ENCODE measurements at regions not wholly inside any gene's neighbourhood (a gene's known extent, or its start where the extent isn't known, plus 50 kb on each side); places are given as distances from the start of the nearest gene placed in this dataset.
A peak's percentile ranks its signal among the peaks of the same experiment; 100 is the strongest.

GRCh38 chr16:13291591-13292333 is 390.4 kb downstream of the SHISA9 start:
- H3K27ac ChIP-seq (ENCODE audit: low read length) = no peak overlapping the region
- H3K4me1 ChIP-seq (ENCODE audit: insufficient read depth, low read length) = no peaks in the 10 kb centered on the region
- ATAC-seq (ENCODE audit: insufficient read depth, low read depth) = no peak
- no peaks in the 10 kb centered on the region for H3K36me3 ChIP-seq (ENCODE audit: insufficient read depth, low read length)
- H3K4me3 ChIP-seq (ENCODE audit: low read depth in 1 of 2, low read length in 2 of 2) = no peak overlapping the region
- no peak overlapping the region for H3K4me2 ChIP-seq (ENCODE audit: insufficient read depth, low read length)
- H3K9ac ChIP-seq (ENCODE audit: low read depth, low read length) = no peak overlapping the region
- H3K9me3 ChIP-seq (ENCODE audit: insufficient read depth, low read length, severe bottlenecking) = no peaks in the 10 kb centered on the region
- no peaks in the 10 kb centered on the region for H4K20me1 ChIP-seq (ENCODE audit: insufficient read depth, low read length)
- no peak for TF ChIP-seq EZH2 (IDR thresholded peaks at IDR 0.05; ENCODE audit: borderline replicate concordance, low read depth, low read length, severe bottlenecking)
- TF ChIP-seq CTCF (IDR thresholded peaks at IDR 0.05; ENCODE audit: borderline replicate concordance, extremely low read depth, low read length, poor library complexity, severe bottlenecking) = no peak
- no peaks in the 10 kb centered on the region for H3K27me3 ChIP-seq (ENCODE audit: insufficient read depth, low read length, poor library complexity)
- H2AFZ ChIP-seq (ENCODE audit: low read depth, low read length) = no peak overlapping the region
- no peaks in the 10 kb centered on the region for H3K79me2 ChIP-seq (ENCODE audit: insufficient read depth, low read length)
- DNase-seq = peak; percentile 24

- Histone ChIP-seq H3K36me3 (ENCODE audit: insufficient read depth, low read length) (no peaks in the 10 kb centered on the region), H3K4me1 (ENCODE audit: insufficient read depth, low read length) (peaks cover 11% of the 10 kb centered on the region; the same call in 1 of the 2 replicates), H3K4me2 (ENCODE audit: insufficient read depth, low read length) (no peak overlapping the region), H3K79me2 (ENCODE audit: insufficient read depth, low read length) (no peaks in the 10 kb centered on the region), H3K27me3 (ENCODE audit: insufficient read depth, low read length, poor library complexity) (no peaks in the 10 kb centered on the region), H3K27ac (ENCODE audit: low read length) (no peak overlapping the region), H3K4me3 (ENCODE audit: low read depth in 1 of 2, low read length in 2 of 2) (no peak overlapping the region), H3K9me3 (ENCODE audit: insufficient read depth, low read length, severe bottlenecking) (no peaks in the 10 kb centered on the region), H2AFZ (ENCODE audit: low read depth, low read length) (no peak overlapping the region), H4K20me1 (ENCODE audit: insufficient read depth, low read length) (no peaks in the 10 kb centered on the region), H3K9ac (ENCODE audit: low read depth, low read length) (no peak overlapping the region)
- ATAC-seq (ENCODE audit: insufficient read depth, low read depth) = no peak
- TF ChIP-seq EZH2 (IDR thresholded peaks at IDR 0.05; ENCODE audit: borderline replicate concordance, low read depth, low read length, severe bottlenecking) (no peak), CTCF (IDR thresholded peaks at IDR 0.05; ENCODE audit: borderline replicate concordance, extremely low read depth, low read length, poor library complexity, severe bottlenecking) (no peak)
- no peak for DNase-seq
These were observed 394.8 kb downstream of the SHISA9 start for GRCh38 chr16:13296206-13296605.

GRCh38 chr16:13298666-13299065 is 397.3 kb downstream of the SHISA9 start:
- ATAC-seq (ENCODE audit: insufficient read depth, low read depth) = no peak
- H4K20me1 ChIP-seq (ENCODE audit: insufficient read depth, low read length) = no peaks in the 10 kb centered on the region
- TF ChIP-seq CTCF (IDR thresholded peaks at IDR 0.05; ENCODE audit: borderline replicate concordance, extremely low read depth, low read length, poor library complexity, severe bottlenecking) (no peak), EZH2 (IDR thresholded peaks at IDR 0.05; ENCODE audit: borderline replicate concordance, low read depth, low read length, severe bottlenecking) (no peak)

More at GRCh38 chr16:13298666-13299065, 397.3 kb downstream of the SHISA9 start:
- peaks cover 11% of the 10 kb centered on the region; the same call in 1 of the 2 replicates for H3K4me1 ChIP-seq (ENCODE audit: insufficient read depth, low read length)
- no peaks in the 10 kb centered on the region for H3K79me2 ChIP-seq (ENCODE audit: insufficient read depth, low read length)
- H3K9ac ChIP-seq (ENCODE audit: low read depth, low read length) = no peak overlapping the region
- no peak overlapping the region for H3K4me2 ChIP-seq (ENCODE audit: insufficient read depth, low read length)
- H3K4me3 ChIP-seq (ENCODE audit: low read depth in 1 of 2, low read length in 2 of 2) = no peak overlapping the region
- H3K9me3 ChIP-seq (ENCODE audit: insufficient read depth, low read length, severe bottlenecking) = no peaks in the 10 kb centered on the region
- H3K36me3 ChIP-seq (ENCODE audit: insufficient read depth, low read length) = no peaks in the 10 kb centered on the region
- H3K27me3 ChIP-seq (ENCODE audit: insufficient read depth, low read length, poor library complexity) = no peaks in the 10 kb centered on the region
- DNase-seq = no peak
- H2AFZ ChIP-seq (ENCODE audit: low read depth, low read length) = no peak overlapping the region
- H3K27ac ChIP-seq (ENCODE audit: low read length) = no peak overlapping the region
